ENCODE measurements at regions not wholly inside any gene's neighbourhood (a gene's known extent, or its start where the extent isn't known, plus 50 kb on each side); places are given as distances from the start of the nearest gene placed in this dataset.

GRCh38 chr12:27162229-27162537 lies 79.8 kb upstream of the C12orf71 start:
- H3K27me3 ChIP-seq (ENCODE audit: control insufficient read depth in 1 of 2, insufficient read depth in 2 of 2, low read length in 2 of 2), result no peaks in the 10 kb centered on the region
- POLR2A ChIA-PET, result no interaction called here
- DNase-seq (no peak), ATAC-seq (ENCODE audit: poor library complexity) (no peak)
- H3K4me3 ChIP-seq (ENCODE audit: low read length), result no peak overlapping the region
- intact Hi-C loops (cut with DNase I, micrococcal nuclease), result no loop called here
- H3K36me3 ChIP-seq (ENCODE audit: insufficient read depth, low read length), result no peaks in the 10 kb centered on the region
- Mint-ChIP-seq H3K9me3 (peaks cover 2% of the 10 kb centered on the region), H3K27me3 (no peaks in the 10 kb centered on the region), H3K4me3 (no peak overlapping the region), H3K36me3 (ENCODE audit: low read depth) (no peaks in the 10 kb centered on the region), H3K4me1 (ENCODE audit: low read depth) (no peaks in the 10 kb centered on the region), H3K27ac (no peak overlapping the region)
- CTCF ChIA-PET, result no interaction called here
- no peaks in the 10 kb centered on the region for H3K9me3 ChIP-seq (ENCODE audit: control insufficient read depth in 1 of 2, insufficient read depth in 1 of 2, low read length in 2 of 2)
- no peaks in the 10 kb centered on the region for H3K4me1 ChIP-seq (ENCODE audit: insufficient read depth, low read length)
- H3K27ac ChIP-seq (ENCODE audit: low read depth in 1 of 2, low read length in 2 of 2), result no peak overlapping the region
- TF ChIP-seq CTCF (IDR thresholded peaks at IDR 0.05), result no peak

GRCh38 chr12:27163048-27163715 lies 80.8 kb upstream of the C12orf71 start:
- H3K36me3 Mint-ChIP-seq (ENCODE audit: low read depth), result no peaks in the 10 kb centered on the region
- no peak overlapping the region for H3K27ac Mint-ChIP-seq
- DNase-seq, result no peak
- POLR2A ChIA-PET, result no interaction called here
- TF ChIP-seq CTCF (IDR thresholded peaks at IDR 0.05), result no peak
- H3K27ac ChIP-seq (ENCODE audit: low read depth in 1 of 2, low read length in 2 of 2), result no peak overlapping the region
- intact Hi-C loops (cut with DNase I, micrococcal nuclease), result no loop called here
- no peaks in the 10 kb centered on the region for H3K27me3 Mint-ChIP-seq
- H3K36me3 ChIP-seq (ENCODE audit: insufficient read depth, low read length), result no peaks in the 10 kb centered on the region
- no peaks in the 10 kb centered on the region for H3K9me3 ChIP-seq (ENCODE audit: control insufficient read depth in 1 of 2, insufficient read depth in 1 of 2, low read length in 2 of 2)
- no peaks in the 10 kb centered on the region for H3K4me1 Mint-ChIP-seq (ENCODE audit: low read depth)
- CTCF ChIA-PET, result no interaction called here
- no peak overlapping the region for H3K4me3 Mint-ChIP-seq
- no peaks in the 10 kb centered on the region for H3K27me3 ChIP-seq (ENCODE audit: control insufficient read depth in 1 of 2, insufficient read depth in 2 of 2, low read length in 2 of 2)
- ATAC-seq (ENCODE audit: poor library complexity), result no peak
- H3K4me3 ChIP-seq (ENCODE audit: low read length), result no peak overlapping the region
- H3K4me1 ChIP-seq (ENCODE audit: insufficient read depth, low read length), result no peaks in the 10 kb centered on the region
- peaks cover 3% of the 10 kb centered on the region for H3K9me3 Mint-ChIP-seq

- H3K27ac ChIP-seq (ENCODE audit: low read depth in 1 of 2, low read length in 2 of 2), result no peak overlapping the region
- CTCF ChIA-PET, result no interaction called here
- no peak for TF ChIP-seq CTCF (IDR thresholded peaks at IDR 0.05)
- no peaks in the 10 kb centered on the region for H3K9me3 ChIP-seq (ENCODE audit: control insufficient read depth in 1 of 2, insufficient read depth in 1 of 2, low read length in 2 of 2)
- no peak for DNase-seq
- Mint-ChIP-seq H3K4me1 (ENCODE audit: low read depth) (no peaks in the 10 kb centered on the region), H3K4me3 (no peak overlapping the region), H3K9me3 (peaks cover 3% of the 10 kb centered on the region), H3K27ac (no peak overlapping the region), H3K36me3 (ENCODE audit: low read depth) (peaks cover 3% of the 10 kb centered on the region), H3K27me3 (no peaks in the 10 kb centered on the region)
- intact Hi-C loops (cut with DNase I, micrococcal nuclease), result no loop called here
- no peaks in the 10 kb centered on the region for H3K36me3 ChIP-seq (ENCODE audit: insufficient read depth, low read length)
- no peak overlapping the region for H3K4me3 ChIP-seq (ENCODE audit: low read length)
- ATAC-seq (ENCODE audit: poor library complexity), result no peak
- no peaks in the 10 kb centered on the region for H3K4me1 ChIP-seq (ENCODE audit: insufficient read depth, low read length)
- no peaks in the 10 kb centered on the region for H3K27me3 ChIP-seq (ENCODE audit: control insufficient read depth in 1 of 2, insufficient read depth in 2 of 2, low read length in 2 of 2)
- POLR2A ChIA-PET, result no interaction called here
Observed at GRCh38 chr12:27163894-27164293, 80.2 kb upstream of the STK38L start.
